ENCODE measurements at regions not wholly inside any gene's neighbourhood (a gene's known extent, or its start where the extent isn't known, plus 50 kb on each side); places are given as distances from the start of the nearest gene placed in this dataset.
"Not testable (repeated sequence)": the region's sequence is repeated elsewhere in the genome, so short reads cannot be mapped to it uniquely, and the experiment has no call there.

- H3K27me3 Mint-ChIP-seq, result no peaks in the 10 kb centered on the region
- H3K9me3 Mint-ChIP-seq, result peaks cover 2 to 6% (median 3%) of the 10 kb centered on the region in 3 donors
- H3K27ac Mint-ChIP-seq, result no peak overlapping the region
- H3K36me3 Mint-ChIP-seq, result no peaks in the 10 kb centered on the region
- no peaks in the 10 kb centered on the region for H3K4me1 Mint-ChIP-seq
- H3K4me3 Mint-ChIP-seq, result no peak overlapping the region
Observed at GRCh38 chr16:62853887-62854286, 817.6 kb upstream of the CDH8 start.

GRCh38 chr16:62846399-62847057, 810.3 kb upstream of the CDH8 start:
- Mint-ChIP-seq H3K36me3 (no peaks in the 10 kb centered on the region), H3K9me3 (peaks cover 2 to 5% (median 4%) of the 10 kb centered on the region in 3 donors), H3K27me3 (no peaks in the 10 kb centered on the region), H3K4me3 (no peak overlapping the region), H3K4me1 (no peaks in the 10 kb centered on the region), H3K27ac (no peak overlapping the region)

DNA sequence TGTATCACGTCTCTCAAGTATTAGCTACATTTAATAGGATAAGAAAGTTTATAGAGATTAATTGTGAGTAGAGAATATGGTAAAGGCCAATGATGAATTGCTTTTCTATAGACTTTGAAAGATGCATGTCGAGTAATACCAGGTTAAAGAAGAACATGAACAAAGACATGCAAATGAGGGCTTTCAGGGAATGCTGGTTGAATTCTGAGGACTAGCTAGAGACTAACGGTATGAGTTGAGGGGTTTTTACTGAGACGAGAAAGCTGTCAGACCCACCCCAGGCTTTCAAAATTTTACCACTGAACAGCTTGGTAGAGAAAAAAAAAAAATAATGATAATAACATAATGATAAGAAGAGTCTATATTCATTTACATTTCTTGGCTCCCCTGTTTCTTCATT, 796.0 kb upstream of the CDH8 start:
- H3K4me3 Mint-ChIP-seq, result no peak overlapping the region
- no peaks in the 10 kb centered on the region for H3K4me1 Mint-ChIP-seq
- H3K27ac Mint-ChIP-seq, result no peak overlapping the region
- H3K9me3 Mint-ChIP-seq, result peaks cover 0 to 29% (median 4%) of the 10 kb centered on the region in 3 donors
- no peaks in the 10 kb centered on the region for H3K27me3 Mint-ChIP-seq
- no peaks in the 10 kb centered on the region for H3K36me3 Mint-ChIP-seq

- Mint-ChIP-seq H3K4me3 (no peak overlapping the region), H3K27me3 (no peaks in the 10 kb centered on the region), H3K4me1 (no peaks in the 10 kb centered on the region), H3K27ac (no peak overlapping the region), H3K36me3 (no peaks in the 10 kb centered on the region), H3K9me3 (peaks cover 0 to 27% (median 3%) of the 10 kb centered on the region in 3 donors)
Observed at GRCh38 chr16:62831235-62831850, 795.1 kb upstream of the CDH8 start.

DNA sequence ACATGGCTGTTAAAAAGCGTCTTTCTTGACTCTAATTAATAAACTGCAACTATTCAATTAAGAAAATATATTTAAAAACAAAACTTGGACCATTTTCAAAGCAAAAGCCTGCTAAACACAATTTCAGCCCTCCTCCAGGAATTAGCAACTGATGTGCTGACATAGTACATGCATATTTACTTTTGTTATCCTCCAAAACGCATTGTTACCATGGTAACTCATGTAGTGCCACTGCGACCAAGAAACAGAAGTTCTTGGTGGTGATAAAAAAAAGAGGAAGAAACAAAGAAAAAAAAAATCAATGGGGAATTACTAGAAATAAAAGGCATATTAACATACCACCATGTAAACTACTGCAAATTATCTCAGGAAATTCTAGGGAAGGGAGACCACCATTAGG, 793.4 kb upstream of the CDH8 start:
- Mint-ChIP-seq H3K4me3 (peak overlapping the region in 1 of 4 donors; percentile 37), H3K4me1 (no peaks in the 10 kb centered on the region), H3K36me3 (no peaks in the 10 kb centered on the region), H3K27ac (no peak overlapping the region), H3K27me3 (no peaks in the 10 kb centered on the region), H3K9me3 (peaks cover 0 to 20% (median under 1%) of the 10 kb centered on the region in 3 donors)

DNA sequence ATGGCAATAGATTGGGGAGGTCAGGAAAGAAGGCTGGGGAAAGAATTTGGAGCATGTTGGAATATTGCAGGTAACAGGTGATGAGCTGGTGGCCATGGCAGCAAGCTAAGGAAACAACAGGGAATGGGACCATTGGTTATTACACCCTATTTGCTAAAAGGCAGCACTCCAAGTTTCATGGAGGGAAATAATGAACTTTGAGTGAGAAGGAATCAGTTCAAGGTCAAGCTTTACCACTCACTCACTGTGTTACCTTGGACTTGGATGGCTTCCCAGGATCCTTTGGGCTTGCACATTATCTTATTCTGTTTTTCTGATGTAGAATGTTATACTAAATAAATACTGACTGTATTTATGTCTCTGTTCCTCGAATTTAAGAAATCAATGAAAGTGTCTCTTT, 792.8 kb upstream of the CDH8 start:
- no peaks in the 10 kb centered on the region for H3K36me3 Mint-ChIP-seq
- no peak overlapping the region for H3K4me3 Mint-ChIP-seq
- no peaks in the 10 kb centered on the region for H3K27me3 Mint-ChIP-seq
- H3K27ac Mint-ChIP-seq, result no peak overlapping the region
- peaks cover 0 to 1% (median 0%) of the 10 kb centered on the region in 3 donors for H3K4me1 Mint-ChIP-seq
- H3K9me3 Mint-ChIP-seq, result peaks cover 0 to 19% (median 0%) of the 10 kb centered on the region in 3 donors

GRCh38 chr16:62821824-62822223, 785.6 kb upstream of the CDH8 start:
- H3K27ac Mint-ChIP-seq, result no peak overlapping the region
- H3K4me1 Mint-ChIP-seq, result peaks cover 0 to 1% (median 0%) of the 10 kb centered on the region in 3 donors
- no peaks in the 10 kb centered on the region for H3K27me3 Mint-ChIP-seq
- H3K4me3 Mint-ChIP-seq, result no peak overlapping the region
- peaks cover 0 to 23% (median 0%) of the 10 kb centered on the region in 3 donors for H3K9me3 Mint-ChIP-seq
- no peaks in the 10 kb centered on the region for H3K36me3 Mint-ChIP-seq

GRCh38 chr16:62816971-62817519, 780.8 kb upstream of the CDH8 start:
- no peak overlapping the region for H3K27ac Mint-ChIP-seq
- H3K4me3 Mint-ChIP-seq, result no peak overlapping the region
- peaks cover 0 to 22% (median 2%) of the 10 kb centered on the region in 3 donors for H3K9me3 Mint-ChIP-seq
- peaks cover 2% of the 10 kb centered on the region for H3K36me3 Mint-ChIP-seq
- H3K27me3 Mint-ChIP-seq, result no peaks in the 10 kb centered on the region
- H3K4me1 Mint-ChIP-seq, result no peaks in the 10 kb centered on the region

- Mint-ChIP-seq H3K4me1 (no peaks in the 10 kb centered on the region), H3K9me3 (peaks cover 0 to 17% (median 2%) of the 10 kb centered on the region in 3 donors), H3K27me3 (no peaks in the 10 kb centered on the region), H3K27ac (no peak overlapping the region), H3K4me3 (no peak overlapping the region), H3K36me3 (peaks cover 2% of the 10 kb centered on the region)
Observed at GRCh38 chr16:62814891-62815290, 778.7 kb upstream of the CDH8 start.

DNA sequence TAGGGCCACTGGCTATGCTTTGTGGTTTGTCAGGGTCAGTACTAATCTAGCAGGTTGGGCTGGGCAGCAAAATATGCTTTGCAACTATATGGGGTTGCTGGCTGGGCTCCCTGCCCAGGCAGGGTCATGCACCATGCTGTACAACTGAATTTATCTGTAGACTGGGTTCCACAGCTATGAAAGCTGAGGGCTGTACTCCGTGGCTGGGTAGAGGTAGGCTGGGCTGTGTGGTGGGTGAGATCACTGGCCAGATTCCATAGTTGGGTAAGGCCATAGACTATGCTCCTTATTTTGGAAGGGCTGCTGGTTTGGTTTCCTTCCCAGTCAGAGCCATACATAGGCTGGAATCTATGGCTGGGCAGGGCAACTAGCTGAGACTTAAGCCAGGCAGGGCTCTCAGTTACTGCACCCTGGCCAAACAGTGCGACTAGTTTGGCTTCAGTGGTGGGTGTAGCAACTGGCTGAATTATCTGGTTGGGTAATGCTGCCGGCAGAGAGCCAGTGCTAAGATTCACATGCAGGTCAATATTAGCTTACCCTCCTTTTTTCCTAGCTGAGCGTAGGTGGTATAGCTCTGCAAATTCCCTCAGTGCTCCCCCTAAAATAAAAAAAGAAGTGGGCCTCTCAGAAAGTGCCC, 769.1 kb upstream of the CDH8 start:
- no peaks in the 10 kb centered on the region for H3K27me3 Mint-ChIP-seq
- no peak overlapping the region for H3K4me3 Mint-ChIP-seq
- H3K36me3 Mint-ChIP-seq, result no peaks in the 10 kb centered on the region
- peaks cover 1 to 7% (median 5%) of the 10 kb centered on the region in 3 donors for H3K9me3 Mint-ChIP-seq
- peak overlapping the region in 1 of 3 donors; percentile 67 for H3K27ac Mint-ChIP-seq
- no peaks in the 10 kb centered on the region for H3K4me1 Mint-ChIP-seq

DNA sequence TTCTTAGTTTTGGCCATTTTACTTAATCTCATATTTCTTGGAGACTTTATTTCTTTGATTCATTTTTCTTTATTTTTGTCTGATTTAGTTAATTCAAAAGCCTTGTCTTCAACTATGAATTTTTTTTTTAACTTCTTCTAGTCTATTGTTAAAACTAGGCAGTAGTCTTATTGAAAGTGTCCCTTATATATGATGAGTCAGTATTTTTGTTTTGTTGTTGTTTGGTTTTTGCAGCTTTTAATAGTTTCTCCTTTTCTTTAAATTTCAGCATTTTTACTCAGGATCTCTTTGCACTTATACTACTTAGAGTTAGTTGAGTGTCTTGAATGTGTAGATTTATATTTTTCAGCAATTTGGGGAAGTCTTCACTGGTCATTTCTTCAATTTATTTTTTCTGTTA, 758.5 kb upstream of the CDH8 start:
- H3K27me3 Mint-ChIP-seq, result no peaks in the 10 kb centered on the region
- peaks cover 0 to 2% (median 0%) of the 10 kb centered on the region in 3 donors for H3K4me1 Mint-ChIP-seq
- H3K9me3 Mint-ChIP-seq, result peaks cover 2 to 34% (median 15%) of the 10 kb centered on the region in 3 donors
- H3K27ac Mint-ChIP-seq, result no peak overlapping the region
- H3K36me3 Mint-ChIP-seq, result peaks cover 1% of the 10 kb centered on the region
- H3K4me3 Mint-ChIP-seq, result no peak overlapping the region

GRCh38 chr16:62780081-62780480, 743.8 kb upstream of the CDH8 start:
- not testable (repeated sequence) for H3K36me3 Mint-ChIP-seq, H3K27me3 Mint-ChIP-seq, H3K4me1 Mint-ChIP-seq, H3K4me3 Mint-ChIP-seq, H3K9me3 Mint-ChIP-seq, H3K27ac Mint-ChIP-seq

DNA sequence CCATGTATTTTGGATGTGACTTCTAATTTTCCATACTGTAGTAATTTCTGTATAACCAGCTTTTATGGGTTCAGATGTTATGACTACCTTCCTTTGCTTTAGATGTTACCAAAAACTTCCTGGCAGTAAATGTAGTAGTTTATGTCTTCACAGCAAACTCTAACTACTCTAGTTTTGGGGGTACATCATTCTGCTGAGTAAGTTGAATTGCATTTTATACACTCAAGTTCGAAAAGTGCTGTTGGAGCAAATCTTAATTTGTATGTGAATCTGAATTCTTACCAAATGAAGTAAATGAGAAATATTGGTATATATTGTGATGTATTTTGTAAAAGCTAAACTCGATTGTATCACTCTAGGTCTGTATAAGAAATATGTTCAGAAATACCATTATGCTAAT, 728.3 kb upstream of the CDH8 start:
- H3K9me3 Mint-ChIP-seq, result peaks cover 2 to 20% (median 4%) of the 10 kb centered on the region in 3 donors
- no peaks in the 10 kb centered on the region for H3K4me1 Mint-ChIP-seq
- H3K4me3 Mint-ChIP-seq, result no peak overlapping the region
- no peaks in the 10 kb centered on the region for H3K36me3 Mint-ChIP-seq
- no peak overlapping the region for H3K27ac Mint-ChIP-seq
- no peaks in the 10 kb centered on the region for H3K27me3 Mint-ChIP-seq

- H3K27ac Mint-ChIP-seq, result no peak overlapping the region
- peaks cover 0 to 2% (median 0%) of the 10 kb centered on the region in 3 donors for H3K4me1 Mint-ChIP-seq
- H3K4me3 Mint-ChIP-seq, result no peak overlapping the region
- no peaks in the 10 kb centered on the region for H3K27me3 Mint-ChIP-seq
- no peaks in the 10 kb centered on the region for H3K36me3 Mint-ChIP-seq
- H3K9me3 Mint-ChIP-seq, result peaks cover 5 to 27% (median 7%) of the 10 kb centered on the region in 3 donors
Observed at GRCh38 chr16:62760398-62760797, 724.2 kb upstream of the CDH8 start.

GRCh38 chr16:62755938-62756337, 719.7 kb upstream of the CDH8 start:
- no peak overlapping the region for H3K4me3 Mint-ChIP-seq

More at GRCh38 chr16:62755938-62756337, 719.7 kb upstream of the CDH8 start:
- no peaks in the 10 kb centered on the region for H3K27me3 Mint-ChIP-seq
- no peak overlapping the region for H3K27ac Mint-ChIP-seq
- peaks cover 3 to 30% (median 9%) of the 10 kb centered on the region in 3 donors for H3K9me3 Mint-ChIP-seq
- H3K36me3 Mint-ChIP-seq, result no peaks in the 10 kb centered on the region
- H3K4me1 Mint-ChIP-seq, result peaks cover 0 to 2% (median 0%) of the 10 kb centered on the region in 3 donors
